ENCODE measurements at regions not wholly inside any gene's neighbourhood (a gene's known extent, or its start where the extent isn't known, plus 50 kb on each side); places are given as distances from the start of the nearest gene placed in this dataset.

GRCh38 chr10:15943426-15943825 is 83.1 kb upstream of the MINDY3 start:
- H3K9ac ChIP-seq (ENCODE audit: low read depth, low read length), result no peak overlapping the region
- no peak overlapping the region for H3K23ac ChIP-seq (ENCODE audit: low read depth, low read length)
- TF ChIP-seq CEBPB (IDR thresholded peaks at IDR 0.05; ENCODE audit: low read depth, low read length) (no peak), ELK1 (IDR thresholded peaks at IDR 0.05; ENCODE audit: borderline replicate concordance, low read depth, low read length) (no peak), MXI1 (IDR thresholded peaks at IDR 0.05; ENCODE audit: borderline replicate concordance, low read depth, low read length) (no peak), FOS (IDR thresholded peaks at IDR 0.05; ENCODE audit: low read depth, low read length) (no peak), MAFK (IDR thresholded peaks at IDR 0.05; ENCODE audit: low read depth, low read length) (no peak), RAD21 (IDR thresholded peaks at IDR 0.05; ENCODE audit: low read length) (no peak), POLR2A (IDR thresholded peaks at IDR 0.05; ENCODE audit: low read depth, low read length) (no peak), USF2 (IDR thresholded peaks at IDR 0.05; ENCODE audit: low read depth, low read length) (no peak), CTCF (conservative IDR thresholded peaks at IDR 0.05; ENCODE audit: low read depth, low read length) (no peak), RFX5 (IDR thresholded peaks at IDR 0.05; ENCODE audit: low read depth, low read length) (no peak), MAZ (IDR thresholded peaks at IDR 0.05; ENCODE audit: borderline replicate concordance, low read depth, low read length) (no peak), SMC3 (IDR thresholded peaks at IDR 0.05; ENCODE audit: low read depth, low read length) (no peak), CHD1 (IDR thresholded peaks at IDR 0.05; ENCODE audit: low read depth, low read length) (no peak), BHLHE40 (IDR thresholded peaks at IDR 0.05; ENCODE audit: low read depth, low read length) (no peak), NFE2L2 (IDR thresholded peaks at IDR 0.05; ENCODE audit: low read depth, low read length) (no peak), RCOR1 (IDR thresholded peaks at IDR 0.05; ENCODE audit: insufficient replicate concordance, low read length) (no peak)
- H2BK15ac ChIP-seq (ENCODE audit: low read depth, low read length), result no peak overlapping the region
- no peak overlapping the region for H4K91ac ChIP-seq (ENCODE audit: insufficient read depth, low read depth, low read length)
- intact Hi-C loops (cut with micrococcal nuclease), result no loop called here
- CTCF ChIA-PET, result no interaction called here
- DNase-seq (no peak), ATAC-seq (ENCODE audit: low read depth) (no peak)
- dilution Hi-C loops (cut with HindIII; ENCODE audit: low sequenced_read_pairs, unreplicated experiment), result no loop called here
- H3K36me3 ChIP-seq (ENCODE audit: control insufficient read depth, insufficient read depth, low read length), result no peaks in the 10 kb centered on the region
- no peaks in the 10 kb centered on the region for H4K20me1 ChIP-seq (ENCODE audit: insufficient read depth, low read length)
- POLR2A ChIA-PET (ENCODE audit: unreplicated experiment), result interaction anchor here (0.5 to 0.6 kb wide), 2 partner anchors 31 to 136 kb away, joined by 3 to 6 read pairs; no protein-coding TSS in a partner anchor
- no peak overlapping the region for H2BK20ac ChIP-seq (ENCODE audit: low read depth, low read length)
- H4K5ac ChIP-seq (ENCODE audit: low read depth, low read length), result no peak overlapping the region
- H3K56ac ChIP-seq (ENCODE audit: extremely low read depth, insufficient read depth, low read length), result no peak overlapping the region
- no peak overlapping the region for H3K4me2 ChIP-seq (ENCODE audit: low read depth, low read length)
- H3K27ac ChIP-seq (ENCODE audit: insufficient read depth, low read length), result no peak overlapping the region
- peaks cover 3% of the 10 kb centered on the region; the same call in 1 of the 2 replicates for H3K9me3 ChIP-seq (ENCODE audit: control insufficient read depth, insufficient read depth, low read length)
- no peak overlapping the region for H2BK5ac ChIP-seq (ENCODE audit: low read depth, low read length, poor library complexity, severe bottlenecking)
- H3K14ac ChIP-seq (replicated peaks; ENCODE audit: low read depth, low read length), result no peak overlapping the region
- no peak overlapping the region for H2AK5ac ChIP-seq (ENCODE audit: low read depth, low read length)
- no CpG with 5 or more reads among the region's 1 CpG for WGBS, 2 experiments (ENCODE audit: extremely low coverage in 2 of 2, insufficient read length in 1 of 2)
- H3K4me3 ChIP-seq (ENCODE audit: insufficient read depth, low read depth, low read length), result no peak overlapping the region
- no peak overlapping the region for H4K8ac ChIP-seq (ENCODE audit: low read depth in 2 of 2, low read length in 2 of 2)
- H2AK9ac ChIP-seq (replicated peaks; ENCODE audit: low read depth, low read length, poor library complexity), result no peak overlapping the region
- H3K4me1 ChIP-seq (ENCODE audit: control insufficient read depth, insufficient read depth, low read length), result no peaks in the 10 kb centered on the region
- no peaks in the 10 kb centered on the region for H3K9me1 ChIP-seq (ENCODE audit: insufficient read depth, low read length)
- no peak overlapping the region for H2AFZ ChIP-seq (replicated peaks; ENCODE audit: low read length, poor library complexity)
- no peaks in the 10 kb centered on the region for H3K27me3 ChIP-seq (ENCODE audit: control insufficient read depth, insufficient read depth, low read length)
- no peak overlapping the region for H3K4ac ChIP-seq (ENCODE audit: low read depth, low read length)
- H2BK120ac ChIP-seq (ENCODE audit: low read depth, low read length), result no peak overlapping the region
- no peaks in the 10 kb centered on the region for H3K79me1 ChIP-seq (ENCODE audit: low read depth in 1 of 2, low read length in 2 of 2)
- no TSS peak for BruUV-seq (replicated peaks)
- no peak overlapping the region for H3K18ac ChIP-seq (ENCODE audit: low read depth, low read length)
- in situ Hi-C loops (cut with MboI; ENCODE audit: low sequenced_read_pairs), result no loop called here

Measured in IMR-90 (cell line).